GM12875 (cell line): ENCODE measurements at regions not wholly inside any gene's neighbourhood (a gene's known extent, or its start where the extent isn't known, plus 50 kb on each side); places are given as distances from the start of the nearest gene placed in this dataset.

ENCODE experiments used
- H3K4me3 ChIP-seq: one replicate; pipeline ENCODE4 v1.5.1; 2011; ENCODE audit warnings: low read depth, low read length, control low read depth
- TF ChIP-seq, protein P1 (sequence below): IDR thresholded peaks from 2 replicates; pipeline ENCODE4 v1.5.1; 2011; ENCODE audit warnings: low read depth, mild to moderate bottlenecking, control low read depth, inconsistent platforms, low read length, moderate library complexity, borderline replicate concordance; ENCODE audit not compliant: insufficient read depth

DNA sequence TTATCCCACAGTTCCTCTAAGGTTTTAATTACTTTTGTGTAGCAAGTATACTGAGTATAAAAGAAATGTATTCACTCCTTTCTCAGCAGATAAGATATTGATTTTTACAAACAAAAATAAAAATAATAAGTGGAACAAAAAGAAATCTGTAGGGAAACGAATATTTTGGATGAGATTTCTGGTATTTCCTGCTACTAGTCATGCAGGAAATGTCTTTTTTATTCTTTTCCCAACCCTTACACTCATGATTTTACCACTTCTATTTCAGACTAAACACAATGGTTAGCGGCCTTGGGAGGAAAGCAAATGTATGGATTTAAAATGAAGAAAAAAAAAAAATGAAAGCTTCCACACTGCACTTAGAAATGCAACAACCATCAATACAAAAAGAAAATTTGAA lies 580.5 kb upstream of the MARCKS start:
- no peak overlapping the region for H3K4me3 ChIP-seq
- TF ChIP-seq, protein P1, sequence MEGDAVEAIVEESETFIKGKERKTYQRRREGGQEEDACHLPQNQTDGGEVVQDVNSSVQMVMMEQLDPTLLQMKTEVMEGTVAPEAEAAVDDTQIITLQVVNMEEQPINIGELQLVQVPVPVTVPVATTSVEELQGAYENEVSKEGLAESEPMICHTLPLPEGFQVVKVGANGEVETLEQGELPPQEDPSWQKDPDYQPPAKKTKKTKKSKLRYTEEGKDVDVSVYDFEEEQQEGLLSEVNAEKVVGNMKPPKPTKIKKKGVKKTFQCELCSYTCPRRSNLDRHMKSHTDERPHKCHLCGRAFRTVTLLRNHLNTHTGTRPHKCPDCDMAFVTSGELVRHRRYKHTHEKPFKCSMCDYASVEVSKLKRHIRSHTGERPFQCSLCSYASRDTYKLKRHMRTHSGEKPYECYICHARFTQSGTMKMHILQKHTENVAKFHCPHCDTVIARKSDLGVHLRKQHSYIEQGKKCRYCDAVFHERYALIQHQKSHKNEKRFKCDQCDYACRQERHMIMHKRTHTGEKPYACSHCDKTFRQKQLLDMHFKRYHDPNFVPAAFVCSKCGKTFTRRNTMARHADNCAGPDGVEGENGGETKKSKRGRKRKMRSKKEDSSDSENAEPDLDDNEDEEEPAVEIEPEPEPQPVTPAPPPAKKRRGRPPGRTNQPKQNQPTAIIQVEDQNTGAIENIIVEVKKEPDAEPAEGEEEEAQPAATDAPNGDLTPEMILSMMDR, result no peak

GRCh38 chr6:113277111-113277510 lies 580.0 kb upstream of the MARCKS start:
- TF ChIP-seq, protein P1, result no peak
- H3K4me3 ChIP-seq, result no peak overlapping the region

GRCh38 chr6:113281014-113281413 lies 576.1 kb upstream of the MARCKS start:
- TF ChIP-seq, protein P1, result no peak
- no peak overlapping the region for H3K4me3 ChIP-seq

DNA sequence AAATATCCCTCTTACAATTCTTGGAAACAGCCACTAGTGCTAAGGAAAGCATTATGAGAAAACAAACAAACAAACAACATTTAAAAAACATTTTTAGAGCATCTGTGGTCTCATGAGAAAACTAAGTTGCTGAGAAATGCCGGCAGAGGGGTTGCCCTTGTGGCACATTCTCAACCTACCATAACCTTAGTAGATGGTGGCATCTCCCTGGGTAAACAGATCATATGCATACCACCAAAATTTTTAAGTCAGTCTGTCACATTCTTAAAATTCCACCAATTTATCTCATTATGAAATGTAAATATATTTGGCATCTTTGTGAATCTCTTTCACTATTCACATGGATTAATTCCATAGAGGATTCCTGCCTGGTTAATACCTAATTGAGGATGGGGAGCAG lies 575.7 kb upstream of the MARCKS start:
- no peak overlapping the region for H3K4me3 ChIP-seq
- TF ChIP-seq, protein P1, result no peak

DNA sequence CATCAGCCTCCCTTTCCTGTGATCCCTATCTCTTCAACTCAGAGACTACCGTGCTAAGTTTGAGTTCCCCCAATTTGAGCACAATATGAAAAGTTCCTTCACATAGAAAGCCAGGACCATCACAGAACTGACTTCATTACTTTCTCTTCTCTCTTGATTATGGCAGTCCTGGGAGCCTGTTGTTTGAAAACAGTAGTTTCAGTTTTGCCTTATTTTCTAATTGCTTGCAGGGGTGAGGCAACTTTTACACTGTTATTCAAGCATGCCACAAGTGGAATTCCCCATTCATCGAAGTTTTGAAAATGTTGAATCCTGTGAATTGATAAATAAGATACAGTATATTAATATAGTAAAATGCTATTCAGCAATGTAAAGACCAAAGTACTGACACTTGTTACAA lies 569.7 kb upstream of the MARCKS start:
- H3K4me3 ChIP-seq, result no peak overlapping the region
- TF ChIP-seq, protein P1, result no peak

- H3K4me3 ChIP-seq, result no peak overlapping the region
- TF ChIP-seq, protein P1, result no peak
Observed at GRCh38 chr6:113288409-113288808, 568.7 kb upstream of the MARCKS start.

DNA sequence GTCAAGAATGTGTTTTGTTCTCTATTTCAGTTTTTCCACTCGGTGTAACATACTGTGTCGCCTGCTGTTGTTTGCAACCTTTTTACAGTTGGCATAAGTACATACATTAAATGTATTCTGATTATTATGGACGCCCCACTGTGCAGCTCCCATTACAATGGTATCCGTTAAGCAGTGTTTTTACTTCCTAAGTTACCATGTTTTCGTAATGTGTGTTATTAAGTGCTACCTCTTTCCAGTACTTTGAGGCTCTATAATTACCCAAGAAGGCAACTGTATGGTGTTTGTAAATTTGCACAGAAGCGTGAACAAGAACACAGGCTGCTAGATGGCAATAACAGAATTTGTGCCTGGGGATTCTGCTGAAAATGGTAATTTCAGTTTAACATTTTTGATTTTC lies 568.0 kb upstream of the MARCKS start:
- TF ChIP-seq, protein P1, result no peak
- H3K4me3 ChIP-seq, result no peak overlapping the region
